Tibial nerve (tissue), 3 donors: ENCODE measurements at regions not wholly inside any gene's neighbourhood (a gene's known extent, or its start where the extent isn't known, plus 50 kb on each side); places are given as distances from the start of the nearest gene placed in this dataset.

Experiments
- CTCF ChIP-seq, 5 experiments: fragments of 200-600 bp in 3 of 5; fragments of 450-650 bp in 2 of 5; sonication (generic) in 3 of 5; IDR thresholded peaks; one replicate each; pipeline ENCODE4 v1.5.1; 2016 to 2019; ENCODE audit warnings: antibody characterized with exemption in 5 of 5, mild to moderate bottlenecking in 3 of 5, moderate library complexity in 2 of 5
- POLR2A ChIP-seq, 2 donors: fragments of 450-650 bp; IDR thresholded peaks; one replicate each; pipeline ENCODE4 v1.6.1; 2017; ENCODE audit warnings: antibody characterized with exemption in 2 of 2, mild to moderate bottlenecking in 2 of 2, moderate library complexity in 2 of 2

- TF ChIP-seq CTCF (IDR thresholded peaks at IDR 0.05), result no peak
- no peak for TF ChIP-seq POLR2A (IDR thresholded peaks at IDR 0.05)
Observed at GRCh38 chr15:66941108-66941711, 124.2 kb upstream of the SMAD3 start.
